Activated naive CD8-positive, alpha-beta T cell treated with anti-CD3 and anti-CD28 coated beads, Interleukin-2, amount 10 ng/mL, durations not matched to agents 7 days and 5 days (primary cell): ENCODE measurements at regions not wholly inside any gene's neighbourhood (a gene's known extent, or its start where the extent isn't known, plus 50 kb on each side); places are given as distances from the start of the nearest gene placed in this dataset.

Source experiments
- ATAC-seq: fragments of 150-1000 bp; cut with Tn5 transposase; one replicate; pipeline ENCODE4 v1.10.0; 2021; ENCODE audit warnings: low read depth, moderate library complexity
- POLR2A ChIA-PET: fragments of 350-600 bp; sonication (Branson Sonifier 250); formaldehyde crosslinking; loops from one replicate; lab custom pipeline; 2021; ENCODE audit warnings: antibody characterized with exemption; lab: Charles Lee
- DNase-seq: peaks from one replicate; pipeline ENCODE4 v3.0.0; 2021
- H3K27ac Mint-ChIP-seq: one replicate; pipeline ENCODE4 v1.8.0; 2022; ENCODE audit warnings: mild to moderate bottlenecking, mixed read lengths
- H3K27me3 Mint-ChIP-seq: one replicate; pipeline ENCODE4 v1.8.0; 2022; ENCODE audit warnings: mild to moderate bottlenecking, moderate library complexity, mixed read lengths
- H3K36me3 Mint-ChIP-seq: one replicate; pipeline ENCODE4 v1.8.0; 2021; ENCODE audit warnings: mild to moderate bottlenecking, mixed read lengths
- H3K4me1 Mint-ChIP-seq: one replicate; pipeline ENCODE4 v1.8.0; 2021; ENCODE audit warnings: mixed read lengths
- H3K4me3 Mint-ChIP-seq: one replicate; pipeline ENCODE4 v1.8.0; 2022; ENCODE audit warnings: mild to moderate bottlenecking, moderate library complexity, mixed read lengths
- H3K9me3 Mint-ChIP-seq: one replicate; pipeline ENCODE4 v1.8.0; 2021; ENCODE audit warnings: mixed read lengths

GRCh38 chr10:124143721-124144120 is 50.3 kb upstream of the CHST15 start:
- no peak for ATAC-seq
- H3K4me3 Mint-ChIP-seq, result no peak overlapping the region
- peaks cover 2% of the 10 kb centered on the region for H3K27me3 Mint-ChIP-seq
- no peak for DNase-seq
- H3K9me3 Mint-ChIP-seq, result no peaks in the 10 kb centered on the region
- H3K36me3 Mint-ChIP-seq, result no peaks in the 10 kb centered on the region
- H3K27ac Mint-ChIP-seq, result no peak overlapping the region
- POLR2A ChIA-PET, result no interaction called here
- H3K4me1 Mint-ChIP-seq, result peaks cover 6% of the 10 kb centered on the region
